ENCODE measurements at regions not wholly inside any gene's neighbourhood (a gene's known extent, or its start where the extent isn't known, plus 50 kb on each side); places are given as distances from the start of the nearest gene placed in this dataset.

- no peak overlapping the region for H3K27ac ChIP-seq (ENCODE audit: low read depth in 1 of 2, low read length in 2 of 2)
- no peaks in the 10 kb centered on the region for H3K36me3 ChIP-seq (ENCODE audit: insufficient read depth, low read length)
- ChIA-PET POLR2A (no interaction called here), CTCF (no interaction called here)
- Mint-ChIP-seq H3K27me3 (no peaks in the 10 kb centered on the region), H3K9me3 (no peaks in the 10 kb centered on the region), H3K4me3 (no peak overlapping the region), H3K4me1 (ENCODE audit: low read depth) (no peaks in the 10 kb centered on the region), H3K36me3 (ENCODE audit: low read depth) (peaks cover 30% of the 10 kb centered on the region), H3K27ac (no peak overlapping the region)
- no peak for TF ChIP-seq CTCF (IDR thresholded peaks at IDR 0.05)
- DNase-seq (no peak), ATAC-seq (ENCODE audit: poor library complexity) (no peak)
- intact Hi-C loops (cut with DNase I, micrococcal nuclease) = no loop called here
- H3K27me3 ChIP-seq (ENCODE audit: control insufficient read depth in 1 of 2, insufficient read depth in 2 of 2, low read length in 2 of 2) = no peaks in the 10 kb centered on the region
- no peaks in the 10 kb centered on the region for H3K4me1 ChIP-seq (ENCODE audit: insufficient read depth, low read length)
- no peaks in the 10 kb centered on the region for H3K9me3 ChIP-seq (ENCODE audit: control insufficient read depth in 1 of 2, insufficient read depth in 1 of 2, low read length in 2 of 2)
- no peak overlapping the region for H3K4me3 ChIP-seq (ENCODE audit: low read length)
Measured at GRCh38 chrX:124426288-124427169, 80.2 kb downstream of the SH2D1A start.

GRCh38 chrX:124433186-124433585, 86.8 kb downstream of the SH2D1A start:
- ChIA-PET POLR2A (no interaction called here), CTCF (no interaction called here)
- intact Hi-C loops (cut with DNase I, micrococcal nuclease) = no loop called here
- no peak overlapping the region for H3K27ac ChIP-seq (ENCODE audit: low read depth in 1 of 2, low read length in 2 of 2)
- H3K27me3 ChIP-seq (ENCODE audit: control insufficient read depth in 1 of 2, insufficient read depth in 2 of 2, low read length in 2 of 2) = no peaks in the 10 kb centered on the region
- TF ChIP-seq CTCF (IDR thresholded peaks at IDR 0.05) = no peak
- no peaks in the 10 kb centered on the region for H3K4me1 Mint-ChIP-seq (ENCODE audit: low read depth)
- H3K27ac Mint-ChIP-seq = no peak overlapping the region
- DNase-seq (no peak), ATAC-seq (ENCODE audit: poor library complexity) (no peak)
- no peaks in the 10 kb centered on the region for H3K9me3 Mint-ChIP-seq
- H3K27me3 Mint-ChIP-seq = no peaks in the 10 kb centered on the region
- no peak overlapping the region for H3K4me3 Mint-ChIP-seq
- no peaks in the 10 kb centered on the region for H3K4me1 ChIP-seq (ENCODE audit: insufficient read depth, low read length)
- no peak overlapping the region for H3K4me3 ChIP-seq (ENCODE audit: low read length)
- H3K36me3 ChIP-seq (ENCODE audit: insufficient read depth, low read length) = no peaks in the 10 kb centered on the region
- peaks cover 2% of the 10 kb centered on the region for H3K36me3 Mint-ChIP-seq (ENCODE audit: low read depth)
- H3K9me3 ChIP-seq (ENCODE audit: control insufficient read depth in 1 of 2, insufficient read depth in 1 of 2, low read length in 2 of 2) = no peaks in the 10 kb centered on the region

- no peaks in the 10 kb centered on the region for H3K27me3 ChIP-seq (ENCODE audit: control insufficient read depth in 1 of 2, insufficient read depth in 2 of 2, low read length in 2 of 2)
- no peak overlapping the region for H3K4me3 ChIP-seq (ENCODE audit: low read length)
- no peak for DNase-seq
- no peaks in the 10 kb centered on the region for H3K4me1 Mint-ChIP-seq (ENCODE audit: low read depth)
- CTCF ChIA-PET = no interaction called here
- no peak for TF ChIP-seq CTCF (IDR thresholded peaks at IDR 0.05)
- no peaks in the 10 kb centered on the region for H3K36me3 ChIP-seq (ENCODE audit: insufficient read depth, low read length)
- ATAC-seq (ENCODE audit: poor library complexity) = no peak
- no peak overlapping the region for H3K27ac Mint-ChIP-seq
- intact Hi-C loops (cut with DNase I, micrococcal nuclease) = no loop called here
- H3K4me3 Mint-ChIP-seq = no peak overlapping the region
- no peaks in the 10 kb centered on the region for H3K27me3 Mint-ChIP-seq
- H3K4me1 ChIP-seq (ENCODE audit: insufficient read depth, low read length) = no peaks in the 10 kb centered on the region
- no peaks in the 10 kb centered on the region for H3K9me3 ChIP-seq (ENCODE audit: control insufficient read depth in 1 of 2, insufficient read depth in 1 of 2, low read length in 2 of 2)
- H3K36me3 Mint-ChIP-seq (ENCODE audit: low read depth) = no peaks in the 10 kb centered on the region
- POLR2A ChIA-PET = no interaction called here
- H3K27ac ChIP-seq (ENCODE audit: low read depth in 1 of 2, low read length in 2 of 2) = no peak overlapping the region
- H3K9me3 Mint-ChIP-seq = no peaks in the 10 kb centered on the region
Measured at GRCh38 chrX:124435616-124436015, 89.3 kb downstream of the SH2D1A start.
